B cell (primary cell): ENCODE measurements at regions not wholly inside any gene's neighbourhood (a gene's known extent, or its start where the extent isn't known, plus 50 kb on each side); places are given as distances from the start of the nearest gene placed in this dataset.

Experiments used
- ATAC-seq: fragments of 200-7000 bp; cut with Tn5 transposase; one replicate; pipeline ENCODE4 v1.10.0; 2021; ENCODE audit warnings: low read depth, mild to moderate bottlenecking, moderate number of reproducible peaks, moderate library complexity
- CTCF ChIA-PET: fragments of 350-600 bp; sonication (Branson Sonifier 250); formaldehyde crosslinking; loops from one replicate; lab custom pipeline; 2021; ENCODE audit warnings: antibody characterized with exemption, inconsistent platforms; lab: Charles Lee
- POLR2A ChIA-PET: fragments of 350-600 bp; sonication (Branson Sonifier 250); formaldehyde crosslinking; loops from one replicate; lab custom pipeline; 2021; ENCODE audit warnings: antibody characterized with exemption; lab: Charles Lee
- DNase-seq: peaks from one replicate; pipeline ENCODE4 v3.0.0; 2013
- H2AFZ ChIP-seq: 2 replicates; pipeline ENCODE4 v1.6.1; 2012; ENCODE audit warnings: mild to moderate bottlenecking, low read depth, low read length; ENCODE audit not compliant: insufficient read depth, poor library complexity, severe bottlenecking
- H3K27ac ChIP-seq, 2 donors: 1 replicate in 1 of 2; 2 replicates in 1 of 2; pipeline ENCODE4 v1.5.1; 2012 to 2013; ENCODE audit warnings: low read length in 2 of 2, mild to moderate bottlenecking in 2 of 2, moderate library complexity in 1 of 2
- H3K27me3 ChIP-seq, 4 experiments: fragments of 200-600 bp in 1 of 4; sonication (generic) in 1 of 4; replicated peaks in 1 of 4; 1 replicate in 2 of 4; 2 replicates in 2 of 4; pipeline versions ENCODE4 v1.6.1 to v1.7.0; 2013 to 2016; ENCODE audit warnings: low read length in 3 of 4, mild to moderate bottlenecking in 2 of 4, mixed read lengths in 1 of 4, moderate library complexity in 1 of 4; ENCODE audit not compliant: insufficient read depth in 4 of 4, control insufficient read depth in 3 of 4; ENCODE audit errors: control extremely low read depth in 1 of 4
- H3K36me3 ChIP-seq, 2 experiments: replicated peaks in 1 of 2; 1 replicate in 1 of 2; 2 replicates in 1 of 2; pipeline versions ENCODE4 v1.6.1 to v1.7.1; 2013; ENCODE audit warnings: low read length in 1 of 2; ENCODE audit not compliant: insufficient read depth in 2 of 2, control insufficient read depth in 1 of 2; ENCODE audit errors: control extremely low read depth in 1 of 2, extremely low read depth in 1 of 2
- H3K4me1 ChIP-seq, 2 donors: fragments of 200-600 bp in 1 of 2; sonication (generic) in 1 of 2; 1 replicate in 1 of 2; 2 replicates in 1 of 2; pipeline versions ENCODE4 v1.5.1 to v1.6.1; 2013 to 2017; ENCODE audit warnings: low read length in 2 of 2; ENCODE audit not compliant: control insufficient read depth in 2 of 2, insufficient read depth in 2 of 2
- H3K4me2 ChIP-seq: replicated peaks from 2 replicates; pipeline ENCODE3; 2012; ENCODE audit warnings: mild to moderate bottlenecking, low read depth, low read length; ENCODE audit not compliant: poor library complexity, severe bottlenecking
- H3K4me3 ChIP-seq, 5 experiments: fragments of 200-600 bp in 1 of 5; sonication (generic) in 1 of 5; 1 replicate in 3 of 5; 2 replicates in 2 of 5; pipeline versions ENCODE4 v1.5.1 to v1.7.0; 2011 to 2016; ENCODE audit warnings: low read length in 4 of 5, mild to moderate bottlenecking in 4 of 5, low read depth in 2 of 5, control low read depth in 1 of 5, moderate library complexity in 1 of 5; ENCODE audit not compliant: insufficient read depth in 1 of 5; ENCODE audit errors: control extremely low read depth in 1 of 5, extremely low read depth in 1 of 5
- H3K79me2 ChIP-seq: fragments of 200-600 bp; sonication (generic); one replicate; pipeline ENCODE4 v1.6.0; 2016; ENCODE audit warnings: low read length; ENCODE audit not compliant: control insufficient read depth, insufficient read depth
- H3K9ac ChIP-seq: fragments of 200-600 bp; sonication (generic); 2 replicates; pipeline ENCODE4 v1.6.1; 2017; ENCODE audit warnings: mild to moderate bottlenecking, low read length, moderate library complexity
- H3K9me3 ChIP-seq, 3 donors: one replicate each; pipeline versions ENCODE4 v1.6.1 to v1.7.1; 2013; ENCODE audit warnings: low read length in 2 of 3; ENCODE audit not compliant: control insufficient read depth in 2 of 3, insufficient read depth in 1 of 3; ENCODE audit errors: control extremely low read depth in 1 of 3
- H4K20me1 ChIP-seq: 2 replicates; pipeline ENCODE4 v1.6.0; 2012; ENCODE audit warnings: mild to moderate bottlenecking, low read length; ENCODE audit not compliant: insufficient read depth, control insufficient read depth, poor library complexity, severe bottlenecking
- H3K27ac Mint-ChIP-seq: one replicate; pipeline ENCODE4 v1.8.0; 2021; ENCODE audit warnings: mixed read lengths
- H3K27me3 Mint-ChIP-seq: one replicate; pipeline ENCODE4 v1.8.0; 2021; ENCODE audit warnings: mixed read lengths
- H3K4me1 Mint-ChIP-seq: one replicate; pipeline ENCODE4 v1.8.0; 2021; ENCODE audit warnings: mixed read lengths
- H3K4me3 Mint-ChIP-seq: one replicate; pipeline ENCODE4 v1.8.0; 2021; ENCODE audit warnings: mixed read lengths
- H3K9me3 Mint-ChIP-seq: one replicate; pipeline ENCODE4 v1.8.0; 2022; ENCODE audit warnings: mixed read lengths; ENCODE audit not compliant: insufficient read depth
- EZH2 ChIP-seq: IDR thresholded peaks from 2 replicates; pipeline ENCODE4 v1.6.1; 2012; ENCODE audit warnings: borderline replicate concordance, low read depth, mild to moderate bottlenecking, moderate library complexity, low read length; ENCODE audit not compliant: insufficient read depth, poor library complexity, severe bottlenecking
- WGBS: methylation state at CpG from one replicate; pipeline ENCODE4 v1.1.5; 2013; ENCODE audit warnings: missing lambda C conversion rate; ENCODE audit not compliant: insufficient coverage; 5-methylcytosine and 5-hydroxymethylcytosine counted together
- intact Hi-C: fragments of 100-400 bp; cut with micrococcal nuclease; formaldehyde crosslinking; loops from one replicate; pipeline ENCODE4 v1.10.0; 2022
- TF ChIP-seq, protein P1 (sequence below): fragments of 200-600 bp; IDR thresholded peaks from one replicate; pipeline ENCODE4 v1.8.0; 2022; ENCODE audit warnings: antibody characterized with exemption, mild to moderate bottlenecking

DNA sequence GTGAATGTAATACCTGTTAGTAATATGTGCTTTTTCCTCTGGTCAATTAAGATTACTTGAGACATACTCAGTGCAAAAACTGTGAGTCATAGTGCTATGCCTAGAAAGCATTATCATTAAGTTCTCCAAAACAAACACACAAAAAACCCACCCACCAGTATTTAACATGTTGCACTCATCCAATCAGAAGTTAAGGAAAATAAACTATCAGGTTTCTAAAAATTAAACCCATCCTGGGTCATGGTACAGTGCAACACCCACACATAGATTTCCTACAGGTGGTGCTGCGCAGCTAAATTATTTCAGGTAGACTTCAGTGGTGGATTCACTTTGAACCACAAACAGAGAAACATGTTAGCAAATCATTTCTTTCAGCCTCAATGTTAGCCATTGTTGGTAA, 264.4 kb upstream of the VEPH1 start:
- no peak overlapping the region for H2AFZ ChIP-seq
- H3K36me3 ChIP-seq, result no peaks in the 10 kb centered on the region
- no peak for DNase-seq
- H3K4me1 Mint-ChIP-seq, result no peaks in the 10 kb centered on the region
- H4K20me1 ChIP-seq, result no peaks in the 10 kb centered on the region
- no peaks in the 10 kb centered on the region for H3K27me3 Mint-ChIP-seq
- H3K27ac ChIP-seq, result no peak overlapping the region
- ChIA-PET CTCF (no interaction called here), POLR2A (no interaction called here)
- H3K79me2 ChIP-seq, result no peaks in the 10 kb centered on the region
- TF ChIP-seq EZH2, result no peak
- TF ChIP-seq, protein P1, sequence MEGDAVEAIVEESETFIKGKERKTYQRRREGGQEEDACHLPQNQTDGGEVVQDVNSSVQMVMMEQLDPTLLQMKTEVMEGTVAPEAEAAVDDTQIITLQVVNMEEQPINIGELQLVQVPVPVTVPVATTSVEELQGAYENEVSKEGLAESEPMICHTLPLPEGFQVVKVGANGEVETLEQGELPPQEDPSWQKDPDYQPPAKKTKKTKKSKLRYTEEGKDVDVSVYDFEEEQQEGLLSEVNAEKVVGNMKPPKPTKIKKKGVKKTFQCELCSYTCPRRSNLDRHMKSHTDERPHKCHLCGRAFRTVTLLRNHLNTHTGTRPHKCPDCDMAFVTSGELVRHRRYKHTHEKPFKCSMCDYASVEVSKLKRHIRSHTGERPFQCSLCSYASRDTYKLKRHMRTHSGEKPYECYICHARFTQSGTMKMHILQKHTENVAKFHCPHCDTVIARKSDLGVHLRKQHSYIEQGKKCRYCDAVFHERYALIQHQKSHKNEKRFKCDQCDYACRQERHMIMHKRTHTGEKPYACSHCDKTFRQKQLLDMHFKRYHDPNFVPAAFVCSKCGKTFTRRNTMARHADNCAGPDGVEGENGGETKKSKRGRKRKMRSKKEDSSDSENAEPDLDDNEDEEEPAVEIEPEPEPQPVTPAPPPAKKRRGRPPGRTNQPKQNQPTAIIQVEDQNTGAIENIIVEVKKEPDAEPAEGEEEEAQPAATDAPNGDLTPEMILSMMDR, result no peak
- H3K9me3 Mint-ChIP-seq, result no peaks in the 10 kb centered on the region
- H3K4me2 ChIP-seq, result no peak overlapping the region
- no peak overlapping the region for H3K27ac Mint-ChIP-seq
- peaks cover 0 to 5% (median 0%) of the 10 kb centered on the region in 3 donors for H3K9me3 ChIP-seq
- no peak overlapping the region for H3K9ac ChIP-seq
- no peak overlapping the region for H3K4me3 ChIP-seq
- intact Hi-C loops, result no loop called here
- no peaks in the 10 kb centered on the region for H3K27me3 ChIP-seq
- H3K4me3 Mint-ChIP-seq, result no peak overlapping the region
- no peaks in the 10 kb centered on the region for H3K4me1 ChIP-seq
- WGBS, result no CpG with 5 or more reads among the region's 1 CpG
- ATAC-seq, result no peak

DNA sequence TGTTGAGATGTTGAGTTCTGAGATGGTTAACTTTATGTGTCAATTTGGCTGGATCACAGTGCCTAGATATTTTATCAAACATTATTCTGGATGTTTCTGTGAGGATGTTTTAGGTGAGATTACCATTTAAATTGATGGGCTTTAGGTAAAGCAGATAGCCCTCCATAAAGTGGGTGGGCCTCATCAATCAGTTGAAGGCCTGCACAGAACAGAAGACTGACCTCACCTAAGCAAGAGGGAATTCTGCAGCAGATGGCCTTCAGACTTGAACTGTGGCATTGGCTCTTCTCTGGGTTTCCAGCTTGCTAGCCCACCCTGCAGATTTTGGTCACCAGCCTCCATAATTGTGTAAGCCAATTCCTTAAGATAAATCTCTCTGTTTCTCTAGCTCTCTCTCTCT, 260.4 kb upstream of the VEPH1 start:
- Histone ChIP-seq H3K4me1 (no peaks in the 10 kb centered on the region), H3K9me3 (peaks cover 0 to 2% (median 0%) of the 10 kb centered on the region in 3 donors), H3K79me2 (no peaks in the 10 kb centered on the region), H4K20me1 (no peaks in the 10 kb centered on the region), H3K4me3 (no peak overlapping the region), H2AFZ (no peak overlapping the region), H3K27me3 (no peaks in the 10 kb centered on the region), H3K27ac (no peak overlapping the region), H3K36me3 (no peaks in the 10 kb centered on the region), H3K9ac (no peak overlapping the region), H3K4me2 (no peak overlapping the region)
- H3K4me1 Mint-ChIP-seq, result no peaks in the 10 kb centered on the region
- no peak for TF ChIP-seq EZH2
- TF ChIP-seq, protein P1, result no peak
- ChIA-PET POLR2A (no interaction called here), CTCF (no interaction called here)
- no peak overlapping the region for H3K27ac Mint-ChIP-seq
- ATAC-seq (no peak), DNase-seq (no peak)
- H3K27me3 Mint-ChIP-seq, result no peaks in the 10 kb centered on the region
- H3K9me3 Mint-ChIP-seq, result no peaks in the 10 kb centered on the region
- intact Hi-C loops, result no loop called here
- no peak overlapping the region for H3K4me3 Mint-ChIP-seq
